VCaP (cell line): ENCODE measurements at regions not wholly inside any gene's neighbourhood (a gene's known extent, or its start where the extent isn't known, plus 50 kb on each side); places are given as distances from the start of the nearest gene placed in this dataset.
A peak's percentile ranks its signal among the peaks of the same experiment; 100 is the strongest.
"Not testable (repeated sequence)": the region's sequence is repeated elsewhere in the genome, so short reads cannot be mapped to it uniquely, and the experiment has no call there.

Source experiments
- H3K27ac ChIP-seq: fragments of 450-650 bp; 2 replicates; pipeline ENCODE4 v1.5.1; 2017
- CTCF ChIP-seq: fragments of 450-650 bp; conservative IDR thresholded peaks from 2 replicates; pipeline ENCODE4 v1.5.1; 2017; ENCODE audit warnings: mild to moderate bottlenecking, moderate library complexity

- H3K27ac ChIP-seq: no peak overlapping the region
Measured at GRCh38 chr7:11252705-11253272, 279.1 kb downstream of the PHF14 start.

GRCh38 chr7:11256501-11256900, 282.8 kb downstream of the PHF14 start:
- H3K27ac ChIP-seq: no peak overlapping the region
- no peak for TF ChIP-seq CTCF

More at GRCh38 chr7:11252705-11253272, 279.1 kb downstream of the PHF14 start:
- TF ChIP-seq CTCF: no peak

GRCh38 chr7:11261470-11261869, 287.8 kb downstream of the PHF14 start:
- no peak for TF ChIP-seq CTCF
- H3K27ac ChIP-seq: peak overlapping the region; percentile 49

GRCh38 chr7:11266101-11266500, 292.4 kb downstream of the PHF14 start:
- no peak overlapping the region for H3K27ac ChIP-seq
- TF ChIP-seq CTCF: no peak

GRCh38 chr7:11272352-11272751, 298.7 kb downstream of the PHF14 start:
- no peak overlapping the region for H3K27ac ChIP-seq
- no peak for TF ChIP-seq CTCF

- TF ChIP-seq CTCF: no peak
Measured at GRCh38 chr7:11274074-11274473, 300.4 kb downstream of the PHF14 start.

GRCh38 chr7:11281953-11282352, 308.3 kb downstream of the PHF14 start:
- TF ChIP-seq CTCF: no peak
- H3K27ac ChIP-seq: no peak overlapping the region

More at GRCh38 chr7:11274074-11274473, 300.4 kb downstream of the PHF14 start:
- no peak overlapping the region for H3K27ac ChIP-seq

- not testable (repeated sequence) for H3K27ac ChIP-seq
Measured at GRCh38 chr7:11283584-11283983, 309.9 kb downstream of the PHF14 start.
